ENCODE measurements at regions not wholly inside any gene's neighbourhood (a gene's known extent, or its start where the extent isn't known, plus 50 kb on each side); places are given as distances from the start of the nearest gene placed in this dataset.

- TF ChIP-seq KDM1A (IDR thresholded peaks at IDR 0.05; ENCODE audit: low read depth) (no peak), RFX5 (IDR thresholded peaks at IDR 0.05) (no peak), PBX3 (IDR thresholded peaks at IDR 0.05) (no peak), CBX2 (IDR thresholded peaks at IDR 0.05; ENCODE audit: borderline replicate concordance, low read depth) (no peak), RNF2 (IDR thresholded peaks at IDR 0.05; ENCODE audit: borderline replicate concordance, low read depth) (no peak), EHMT2 (IDR thresholded peaks at IDR 0.05; ENCODE audit: low read depth) (no peak), HOXB13 (CRISPR knock-in tag; IDR thresholded peaks at IDR 0.05; ENCODE audit: low read depth) (no peak), REST (IDR thresholded peaks at IDR 0.05) (no peak), FOXS1 (CRISPR knock-in tag; IDR thresholded peaks at IDR 0.05) (no peak), HEYL (CRISPR knock-in tag; IDR thresholded peaks at IDR 0.05) (no peak), FOSB (CRISPR knock-in tag; IDR thresholded peaks at IDR 0.05) (no peak), POLR2A (IDR thresholded peaks at IDR 0.05; ENCODE audit: low read length) (no peak), CHD2 (IDR thresholded peaks at IDR 0.05; ENCODE audit: low read length, partially characterized antibody) (no peak)
- FAIRE-seq = no peak
- H3K27ac ChIP-seq = no peak overlapping the region; a peak in 1 of 6 replicates
- ChIA-PET POLR2A (interaction anchor here (1.0 kb wide), 1 partner anchor 129 kb away, joined by 3 read pairs; no protein-coding TSS in a partner anchor), CTCF (interaction anchor here (0.8 to 3.0 kb wide), 6 partner anchors 9 to 122 kb away, joined by 3 to 10 read pairs (median 3); no protein-coding TSS in a partner anchor)
- H3K4me2 ChIP-seq = no peak overlapping the region
- no peaks in the 10 kb centered on the region for H3K9me3 ChIP-seq
- peaks cover 16% of the 10 kb centered on the region for H3K4me1 ChIP-seq
- DNase-seq (ENCODE audit: low read depth in 1 of 2, low spot score in 1 of 2) = no peak
- no peak for ATAC-seq
- 61% methylated on average over 6 of the region's 7 CpGs for WGBS (ENCODE audit: missing lambda C conversion rate)
- H3K4me3 ChIP-seq = no peak overlapping the region
Measured at GRCh38 chr2:30359644-30360167, 87.3 kb upstream of the LCLAT1 start.

GRCh38 chr2:30361751-30362394 lies 85.2 kb upstream of the LCLAT1 start:
- TF ChIP-seq MAX (IDR thresholded peaks at IDR 0.05) = no peak
- TF ChIP-seq NR3C1 (IDR thresholded peaks at IDR 0.05) = no peak
- no peak for TF ChIP-seq SREBF2 (IDR thresholded peaks at IDR 0.05)
- TF ChIP-seq EHF (CRISPR knock-in tag; IDR thresholded peaks at IDR 0.05) = no peak
- no peak for TF ChIP-seq CEBPB (IDR thresholded peaks at IDR 0.05)
- TF ChIP-seq GATA3 (IDR thresholded peaks at IDR 0.05; ENCODE audit: borderline replicate concordance) = no peak
- TF ChIP-seq MYC (IDR thresholded peaks at IDR 0.05; ENCODE audit: borderline replicate concordance, low read length) = no peak
- no peak for TF ChIP-seq JUN (IDR thresholded peaks at IDR 0.05)
- TF ChIP-seq USF2 (IDR thresholded peaks at IDR 0.05) = no peak
- TF ChIP-seq CTCF (IDR thresholded peaks at IDR 0.05) = no peak
- TF ChIP-seq RNF2 (IDR thresholded peaks at IDR 0.05; ENCODE audit: borderline replicate concordance, low read depth) = no peak
- TF ChIP-seq PHF8 (IDR thresholded peaks at IDR 0.05; ENCODE audit: borderline replicate concordance, low read depth) = no peak
- Histone ChIP-seq H3K4me3 (no peak overlapping the region), H3K9me3 (no peaks in the 10 kb centered on the region), H3K4me2 (peak overlapping the region; percentile 27; the same call in 1 of the 3 replicates), H3K4me1 (peaks cover 16% of the 10 kb centered on the region), H3K27ac (peak overlapping the region; percentile 36 to 42; a peak in 3 of 6 replicates)
- POLR2A ChIA-PET = interaction anchor here (0.5 kb wide), 1 partner anchor 39 kb away, joined by 6 read pairs; no protein-coding TSS in a partner anchor
- CTCF ChIA-PET = interaction anchor here (1.0 to 3.0 kb wide), 9 partner anchors 8 to 350 kb away, joined by 3 to 10 read pairs (median 3); no protein-coding TSS in a partner anchor
- ATAC-seq (no peak), DNase-seq (ENCODE audit: low read depth in 1 of 2, low spot score in 1 of 2) (no peak), FAIRE-seq (no peak)
- WGBS (ENCODE audit: missing lambda C conversion rate) = 73% methylated on average over 11 of the region's 11 CpGs
